HEK293T (cell line): ENCODE measurements at regions not wholly inside any gene's neighbourhood (a gene's known extent, or its start where the extent isn't known, plus 50 kb on each side); places are given as distances from the start of the nearest gene placed in this dataset.

ENCODE experiments used
- BHLHE40 ChIP-seq: fragments of 450-650 bp; IDR thresholded peaks from 2 replicates; pipeline ENCODE4 v1.6.1; 2016; ENCODE audit warnings: mild to moderate bottlenecking, moderate library complexity, borderline replicate concordance
- FOXM1 ChIP-seq: fragments of 450-650 bp; IDR thresholded peaks from 2 replicates; pipeline ENCODE4 v1.6.1; 2017; ENCODE audit warnings: mild to moderate bottlenecking, borderline replicate concordance
- SP1 ChIP-seq: fragments of 450-650 bp; IDR thresholded peaks from 2 replicates; pipeline ENCODE4 v1.6.1; 2017
- ZNF384 ChIP-seq: fragments of 450-650 bp; IDR thresholded peaks from 2 replicates; pipeline ENCODE4 v1.6.1; 2016

GRCh38 chr5:158074597-158074991 lies 215.6 kb upstream of the CLINT1 start:
- TF ChIP-seq FOXM1 = no peak
- TF ChIP-seq ZNF384 = no peak
- TF ChIP-seq BHLHE40 = no peak
- TF ChIP-seq SP1 = no peak
